ENCODE measurements at regions not wholly inside any gene's neighbourhood (a gene's known extent, or its start where the extent isn't known, plus 50 kb on each side); places are given as distances from the start of the nearest gene placed in this dataset.

DNA sequence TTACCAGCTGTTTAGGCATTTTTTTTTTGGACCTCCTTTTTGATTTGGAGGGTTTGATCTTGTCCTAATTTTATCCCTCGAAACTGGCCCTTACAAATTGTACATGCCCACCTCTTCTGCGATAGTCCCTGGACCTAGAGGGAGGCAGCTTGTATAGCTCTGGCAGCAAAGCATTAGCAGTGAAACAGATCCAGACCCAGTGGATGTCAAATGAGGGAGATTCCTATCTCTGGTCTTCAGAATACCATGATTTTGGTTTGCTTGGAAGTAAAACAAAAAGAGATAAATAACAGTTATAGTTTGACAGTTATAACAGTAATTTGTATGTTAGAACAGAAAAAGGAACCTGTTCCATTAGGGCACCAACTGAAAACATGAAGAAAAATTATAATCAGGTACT is 123.6 kb downstream of the MIS18A start:
- no peak for ATAC-seq
- Mint-ChIP-seq H3K4me3 (no peak overlapping the region), H3K4me1 (no peaks in the 10 kb centered on the region), H3K9me3 (no peaks in the 10 kb centered on the region), H3K27me3 (peaks cover 6% of the 10 kb centered on the region), H3K27ac (no peak overlapping the region)
- DNase-seq: no peak

DNA sequence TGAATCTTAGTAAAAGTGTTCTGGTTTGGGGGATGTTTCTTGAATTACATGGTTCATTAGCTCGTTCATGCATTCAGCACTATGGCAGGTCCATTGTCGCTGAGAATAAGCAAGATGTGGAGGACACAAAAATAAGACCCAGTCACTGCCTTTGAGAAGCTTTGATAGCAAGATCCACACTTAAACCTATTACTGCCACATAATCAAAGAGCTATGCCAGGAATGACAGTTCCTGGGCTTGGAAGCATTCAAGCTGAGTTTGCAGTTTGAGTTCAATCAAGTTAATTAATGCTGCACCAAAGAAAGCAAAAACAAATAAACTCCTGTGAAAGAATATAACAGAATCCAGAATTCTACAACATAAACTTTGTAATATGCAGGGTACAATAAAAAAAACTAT is 131.8 kb downstream of the MIS18A start:
- ATAC-seq: no peak
- H3K4me1 Mint-ChIP-seq: no peaks in the 10 kb centered on the region
- no peak for DNase-seq
- no peaks in the 10 kb centered on the region for H3K9me3 Mint-ChIP-seq
- no peak overlapping the region for H3K27ac Mint-ChIP-seq
- H3K27me3 Mint-ChIP-seq: peaks cover 18% of the 10 kb centered on the region
- H3K4me3 Mint-ChIP-seq: no peak overlapping the region

DNA sequence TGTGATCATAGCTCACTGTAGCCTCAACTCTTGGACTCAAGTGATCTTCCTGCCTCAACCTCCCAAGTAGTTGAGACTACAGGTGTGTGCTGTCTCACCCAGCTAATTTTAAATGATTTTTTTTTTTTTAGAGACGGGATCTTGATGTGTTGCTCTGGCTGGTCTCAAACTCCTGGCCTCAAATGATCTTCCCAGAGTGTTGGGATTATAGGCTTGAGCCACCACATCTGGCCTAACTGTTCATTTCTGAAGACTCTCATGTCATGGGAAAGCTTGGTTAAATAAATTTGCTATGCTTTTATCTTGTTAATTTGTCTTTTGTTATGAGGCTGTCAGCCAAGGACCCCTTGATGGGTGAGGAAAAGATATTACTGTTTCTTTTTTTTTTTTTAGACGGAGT is 134.0 kb downstream of the MIS18A start:
- DNase-seq (no peak), ATAC-seq (no peak)
- Mint-ChIP-seq H3K4me1 (no peaks in the 10 kb centered on the region), H3K4me3 (no peak overlapping the region), H3K27ac (no peak overlapping the region), H3K9me3 (no peaks in the 10 kb centered on the region), H3K27me3 (peaks cover 18% of the 10 kb centered on the region)

DNA sequence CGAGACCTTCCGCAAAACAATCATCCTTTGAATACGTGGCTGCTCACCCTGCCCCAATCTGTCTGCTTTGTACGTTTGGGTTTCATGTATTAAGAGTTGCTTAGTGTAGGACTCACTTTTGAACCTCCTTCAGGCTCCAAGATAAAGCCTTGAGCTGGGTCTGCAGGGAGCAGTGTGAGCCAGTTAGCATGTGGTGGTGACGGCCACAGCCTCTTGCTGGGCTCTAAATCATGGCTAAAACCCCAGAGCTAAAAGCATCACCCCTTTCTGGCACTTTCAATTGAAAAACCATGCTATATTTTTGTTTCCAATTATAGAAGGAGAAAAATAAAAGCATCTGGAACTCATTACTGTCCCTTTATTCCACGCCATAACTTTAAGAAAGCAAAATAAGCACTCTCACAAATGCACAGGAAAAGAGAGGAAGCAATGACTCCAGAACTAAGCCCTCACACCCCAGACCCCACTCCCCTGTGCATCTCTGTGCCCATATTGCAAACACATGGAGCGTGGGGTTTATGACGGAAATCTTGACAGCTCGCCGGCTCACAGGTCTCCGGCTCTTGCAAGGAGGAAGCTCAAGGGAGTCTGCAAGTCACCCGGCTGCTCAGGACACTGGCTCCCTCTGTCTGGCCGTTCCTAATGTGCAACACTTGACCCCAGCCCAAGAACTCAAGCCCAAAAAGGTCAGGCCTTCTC is 135.5 kb downstream of the MIS18A start:
- DNase-seq: no peak
- Mint-ChIP-seq H3K9me3 (no peaks in the 10 kb centered on the region), H3K27ac (no peak overlapping the region), H3K4me3 (no peak overlapping the region), H3K27me3 (peaks cover 18% of the 10 kb centered on the region), H3K4me1 (no peaks in the 10 kb centered on the region)
- no peak for ATAC-seq

DNA sequence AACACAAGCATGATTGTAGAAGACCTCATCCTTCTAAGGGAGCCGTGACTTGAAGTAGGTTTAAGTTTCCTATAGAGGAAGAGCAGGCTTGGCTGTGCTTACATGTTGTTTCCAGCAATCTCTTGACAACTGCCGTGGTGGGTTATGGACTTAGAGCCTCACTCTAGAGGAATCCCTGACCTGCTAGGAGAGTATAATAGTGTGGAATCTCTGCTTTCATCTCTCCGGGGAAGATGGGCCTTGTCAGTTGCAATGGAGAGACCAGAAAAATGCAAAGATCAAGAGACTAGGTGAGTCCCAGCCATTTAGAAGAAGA is 137.6 kb downstream of the MIS18A start:
- peaks cover 18% of the 10 kb centered on the region for H3K27me3 Mint-ChIP-seq
- no peak overlapping the region for H3K4me3 Mint-ChIP-seq
- H3K4me1 Mint-ChIP-seq: no peaks in the 10 kb centered on the region
- no peak overlapping the region for H3K27ac Mint-ChIP-seq
- H3K9me3 Mint-ChIP-seq: no peaks in the 10 kb centered on the region
- ATAC-seq (no peak), DNase-seq (no peak)

DNA sequence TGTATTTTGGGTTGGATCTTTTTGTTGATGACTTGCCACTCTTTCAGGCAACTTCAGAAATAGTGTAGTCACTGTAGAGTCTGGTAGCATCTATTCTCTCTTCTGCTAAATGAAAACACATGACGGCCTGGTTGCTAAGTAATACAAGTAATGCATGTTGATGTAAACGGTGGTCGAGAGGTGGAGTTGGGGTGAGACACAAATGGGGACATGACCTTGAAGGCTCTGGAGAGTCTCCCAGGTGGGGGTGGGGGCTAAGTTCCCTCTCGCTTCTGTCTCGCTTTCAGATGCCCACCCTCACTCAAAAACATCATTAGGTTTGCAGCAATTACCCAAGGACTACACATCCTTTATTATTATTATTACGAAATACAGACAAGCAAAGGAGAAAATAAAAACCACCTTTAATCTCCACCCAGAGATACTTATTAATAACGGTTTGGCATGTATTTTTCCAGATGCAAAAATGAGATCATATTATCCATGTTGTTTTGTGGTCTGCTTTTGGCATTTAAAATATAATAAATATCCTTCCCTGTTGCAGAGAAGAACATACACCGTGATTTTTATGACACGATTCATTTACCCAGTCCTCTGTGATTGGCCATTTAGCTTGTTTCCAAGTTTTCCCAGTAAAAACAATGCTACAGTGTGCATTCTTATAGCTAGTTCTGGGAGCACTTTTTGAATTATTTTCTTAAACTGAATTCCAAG is 138.1 kb downstream of the MIS18A start:
- H3K4me1 Mint-ChIP-seq: no peaks in the 10 kb centered on the region
- no peak for ATAC-seq
- peaks cover 18% of the 10 kb centered on the region for H3K27me3 Mint-ChIP-seq
- peak overlapping the region in 1 of 2 donors; percentile 22 for H3K27ac Mint-ChIP-seq
- H3K4me3 Mint-ChIP-seq: no peak overlapping the region
- no peak for DNase-seq
- H3K9me3 Mint-ChIP-seq: no peaks in the 10 kb centered on the region

DNA sequence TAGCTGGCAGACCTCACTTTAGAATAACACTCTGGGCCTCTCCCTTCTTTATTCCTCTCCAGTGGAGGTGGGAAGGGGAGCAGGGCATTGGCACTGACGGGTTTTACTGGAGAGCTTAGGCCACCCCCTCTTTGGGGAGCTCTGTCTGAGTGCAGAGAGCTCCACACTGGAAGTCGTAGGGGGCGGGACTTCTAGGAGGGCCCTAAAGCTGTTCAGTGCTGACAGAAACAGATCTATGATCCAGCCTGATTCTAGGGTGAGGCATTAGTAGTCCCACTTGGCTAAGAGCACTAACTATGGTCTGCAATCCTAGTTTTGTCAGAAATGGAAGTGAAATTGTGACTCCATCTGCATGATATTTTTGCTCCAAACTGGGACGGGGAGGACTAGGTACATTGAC is 138.7 kb downstream of the MIS18A start:
- Mint-ChIP-seq H3K4me3 (no peak overlapping the region), H3K4me1 (no peaks in the 10 kb centered on the region), H3K27ac (no peak overlapping the region), H3K9me3 (no peaks in the 10 kb centered on the region), H3K27me3 (peaks cover 18% of the 10 kb centered on the region)
- DNase-seq (no peak), ATAC-seq (no peak)

DNA sequence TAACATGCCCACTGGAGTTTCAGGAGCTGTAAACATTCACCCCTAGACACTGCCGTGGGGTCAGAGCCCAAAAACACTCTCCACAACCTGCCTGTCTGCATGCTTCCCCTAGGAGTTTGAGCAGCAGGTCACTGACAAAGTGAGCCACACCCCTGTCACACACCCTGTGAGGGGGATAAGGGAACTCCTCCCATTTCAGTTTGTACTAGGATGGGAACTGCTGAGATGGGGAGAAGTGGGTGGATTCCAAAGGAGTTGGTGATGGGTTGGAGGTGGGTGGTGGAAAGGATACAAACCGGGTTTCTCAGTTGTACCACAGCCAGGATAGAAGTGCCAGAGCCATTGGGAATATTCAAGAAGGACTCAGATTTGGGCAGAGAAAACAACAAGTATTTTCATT is 140.2 kb downstream of the MIS18A start:
- DNase-seq (no peak), ATAC-seq (no peak)
- no peaks in the 10 kb centered on the region for H3K4me1 Mint-ChIP-seq
- H3K9me3 Mint-ChIP-seq: no peaks in the 10 kb centered on the region
- no peak overlapping the region for H3K4me3 Mint-ChIP-seq
- peaks cover 23% of the 10 kb centered on the region for H3K27me3 Mint-ChIP-seq
- no peak overlapping the region for H3K27ac Mint-ChIP-seq

DNA sequence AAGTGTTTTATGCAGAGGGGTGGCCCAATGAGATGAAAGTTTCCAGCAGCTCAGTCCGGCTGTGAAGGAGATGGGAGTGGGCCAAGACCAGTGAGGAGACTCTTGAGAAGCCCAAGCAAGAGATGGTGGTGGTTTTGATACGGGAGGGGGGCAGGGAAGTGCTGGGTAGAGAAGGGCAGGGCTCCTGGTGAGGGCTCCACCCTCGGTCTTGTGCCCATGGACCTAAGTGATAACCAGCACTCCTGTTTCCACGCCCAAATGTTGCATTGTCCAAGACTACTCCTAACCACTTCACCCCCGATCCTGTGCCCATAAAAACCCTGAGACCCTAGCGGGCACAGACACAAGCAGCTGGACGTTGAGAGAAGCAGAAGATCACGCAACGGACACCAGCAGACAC is 140.9 kb downstream of the MIS18A start:
- H3K27ac Mint-ChIP-seq: no peak overlapping the region
- H3K4me3 Mint-ChIP-seq: no peak overlapping the region
- no peak for DNase-seq
- H3K4me1 Mint-ChIP-seq: no peaks in the 10 kb centered on the region
- peaks cover 17% of the 10 kb centered on the region for H3K27me3 Mint-ChIP-seq
- no peak for ATAC-seq
- no peaks in the 10 kb centered on the region for H3K9me3 Mint-ChIP-seq

DNA sequence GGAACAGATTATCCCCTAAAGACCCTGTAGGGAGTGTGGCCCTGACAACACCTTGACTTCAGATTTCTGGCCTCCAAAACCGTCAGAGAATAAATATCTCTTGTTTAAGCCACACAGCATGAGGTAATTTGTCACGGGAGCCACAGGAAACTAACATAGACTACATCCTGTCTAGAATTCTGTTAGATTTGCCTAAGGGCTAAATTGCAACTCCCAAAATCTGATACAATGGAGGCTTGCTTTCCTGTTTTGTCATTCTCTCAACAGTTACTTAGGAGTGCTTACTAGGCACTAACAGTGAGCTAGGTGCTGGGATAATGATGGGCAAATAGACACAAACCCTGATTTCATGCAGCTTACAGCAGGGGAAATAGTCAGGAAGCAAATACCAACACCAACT is 141.6 kb downstream of the MIS18A start:
- Mint-ChIP-seq H3K27me3 (peaks cover 15% of the 10 kb centered on the region), H3K27ac (no peak overlapping the region), H3K4me1 (no peaks in the 10 kb centered on the region), H3K4me3 (no peak overlapping the region), H3K9me3 (peaks cover 0 to 1% of the 10 kb centered on the region in 2 donors)
- no peak for ATAC-seq
- DNase-seq: no peak

DNA sequence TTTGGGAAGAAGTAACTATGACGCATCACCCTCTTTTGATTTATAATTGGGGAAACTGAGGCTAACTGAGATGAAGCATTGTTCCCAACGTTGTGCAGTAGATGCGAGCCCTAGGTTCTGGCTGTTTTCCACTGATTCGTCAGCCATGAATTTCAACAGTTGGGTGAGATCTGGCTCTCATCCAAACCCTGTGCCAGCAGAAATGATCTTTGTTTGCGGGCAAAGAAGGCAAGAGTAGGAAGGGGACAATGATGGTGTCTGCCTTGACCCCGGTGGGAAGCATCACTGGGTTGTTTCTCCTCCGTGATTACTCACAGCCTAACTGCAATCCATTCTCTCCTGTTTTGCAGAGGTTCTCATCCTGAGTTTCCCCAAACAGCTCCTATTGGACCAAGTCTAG is 142.3 kb downstream of the MIS18A start:
- no peak for ATAC-seq
- H3K4me3 Mint-ChIP-seq: no peak overlapping the region
- no peaks in the 10 kb centered on the region for H3K4me1 Mint-ChIP-seq
- H3K27ac Mint-ChIP-seq: no peak overlapping the region
- peaks cover 21% of the 10 kb centered on the region for H3K27me3 Mint-ChIP-seq
- H3K9me3 Mint-ChIP-seq: peaks cover 0 to 8% of the 10 kb centered on the region in 2 donors
- DNase-seq: no peak

DNA sequence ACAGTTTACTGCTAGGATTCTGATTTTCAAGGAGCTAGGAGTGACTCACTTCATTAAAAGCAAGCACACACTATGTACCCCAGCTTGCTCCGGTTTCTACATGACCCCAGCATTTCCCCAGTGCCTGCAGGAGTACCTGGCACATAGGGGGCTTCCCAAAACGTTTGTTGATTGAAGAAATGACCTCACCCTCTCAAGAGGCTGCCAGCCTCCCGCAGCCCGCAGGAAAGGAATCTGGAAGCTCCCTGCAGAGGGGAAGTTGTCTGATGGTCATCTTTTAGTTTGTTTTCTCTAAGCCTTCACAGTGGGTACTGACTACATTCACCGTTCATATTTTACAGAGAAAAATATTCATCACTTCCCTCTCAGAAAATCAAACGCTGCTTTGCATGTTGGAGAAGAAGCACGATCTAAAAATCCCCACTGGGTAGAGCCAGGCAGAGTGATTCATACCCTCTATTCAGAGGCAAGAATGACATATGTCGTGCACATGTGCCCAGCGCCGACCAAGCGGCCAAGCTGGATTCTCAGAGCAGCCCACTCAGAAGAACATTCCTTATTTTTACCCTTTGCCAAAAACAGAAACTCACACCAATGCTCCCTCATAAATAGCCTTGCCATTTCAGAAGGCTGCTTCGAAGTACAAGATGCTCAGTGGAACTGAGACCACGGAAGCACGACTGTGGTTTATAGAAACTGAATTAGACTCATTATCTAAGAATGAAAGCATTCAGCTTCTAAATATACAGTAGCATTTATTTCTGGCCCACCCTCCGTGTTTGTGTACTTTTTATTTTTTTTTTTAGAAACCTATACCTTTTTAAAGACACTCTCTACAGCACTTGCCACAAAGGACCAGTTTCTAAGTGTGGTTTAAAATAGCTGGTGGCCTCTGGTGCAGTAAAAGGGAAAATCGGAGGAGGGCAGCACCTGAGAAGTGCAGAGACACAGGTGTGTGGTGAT is 143.2 kb downstream of the MIS18A start:
- peaks cover 0 to 15% of the 10 kb centered on the region in 2 donors for H3K9me3 Mint-ChIP-seq
- H3K27ac Mint-ChIP-seq: no peak overlapping the region
- H3K27me3 Mint-ChIP-seq: peaks cover 30% of the 10 kb centered on the region
- DNase-seq: no peak
- H3K4me3 Mint-ChIP-seq: no peak overlapping the region
- no peak for ATAC-seq
- no peaks in the 10 kb centered on the region for H3K4me1 Mint-ChIP-seq

DNA sequence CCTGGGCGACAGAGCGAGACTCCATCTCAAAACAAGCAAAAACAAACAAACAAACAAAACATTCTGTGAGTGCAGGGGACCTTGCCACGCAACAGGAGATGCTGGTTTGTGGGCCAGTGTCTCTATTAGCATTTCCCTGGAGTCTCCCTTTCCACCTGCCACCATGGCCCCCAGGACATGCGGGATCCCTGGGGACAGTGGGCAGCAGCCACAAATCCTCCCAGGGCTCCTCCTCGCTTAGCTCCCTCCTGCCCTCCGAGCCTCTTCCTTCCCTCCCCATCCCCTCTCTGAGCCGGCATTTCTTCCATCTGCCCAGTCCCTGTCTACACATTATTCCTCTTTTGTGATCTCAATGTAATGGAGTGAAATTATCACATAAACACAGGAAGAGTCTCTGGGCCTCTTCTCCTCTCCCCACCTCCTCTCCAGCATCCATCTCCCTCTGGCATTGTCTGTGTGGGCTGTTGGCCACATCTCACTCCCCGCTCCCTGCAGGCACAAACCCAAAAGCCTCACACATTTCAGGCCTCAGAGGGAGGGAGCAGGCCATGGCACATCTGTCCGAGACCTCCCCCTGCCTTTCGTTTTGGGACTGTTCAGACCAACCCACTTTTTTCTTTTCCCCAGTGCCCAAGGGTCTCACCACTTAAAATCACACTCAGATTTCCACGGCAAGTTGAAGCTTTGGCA is 144.3 kb downstream of the MIS18A start:
- no peak for ATAC-seq
- H3K4me3 Mint-ChIP-seq: no peak overlapping the region
- peaks cover 30% of the 10 kb centered on the region for H3K27me3 Mint-ChIP-seq
- no peaks in the 10 kb centered on the region for H3K4me1 Mint-ChIP-seq
- peak overlapping the region in 1 of 2 donors; percentile 16 for H3K27ac Mint-ChIP-seq
- H3K9me3 Mint-ChIP-seq: peaks cover 0 to 15% of the 10 kb centered on the region in 2 donors
- DNase-seq: no peak

DNA sequence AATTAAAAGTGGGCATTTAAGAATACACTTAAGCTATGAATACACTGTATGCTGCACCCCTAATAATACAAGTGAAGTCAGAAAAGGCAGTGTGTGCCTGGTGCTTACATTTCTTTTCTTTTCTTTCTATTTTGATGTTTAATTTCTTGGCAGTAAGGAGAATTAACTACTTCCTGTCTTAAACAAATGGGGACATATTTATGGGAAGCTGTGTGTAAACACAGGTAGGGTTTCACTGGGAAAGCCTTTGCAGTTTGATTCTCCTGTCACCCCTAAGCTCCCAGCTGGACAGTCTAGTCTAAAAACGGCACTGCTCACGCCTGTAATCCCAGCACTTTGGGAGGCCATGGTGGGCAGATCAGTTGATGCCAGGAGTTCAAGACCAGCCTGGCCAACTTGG is 146.0 kb downstream of the MIS18A start:
- Mint-ChIP-seq H3K9me3 (peaks cover 0 to 20% of the 10 kb centered on the region in 2 donors), H3K4me3 (no peak overlapping the region), H3K27ac (no peak overlapping the region), H3K27me3 (peaks cover 33% of the 10 kb centered on the region), H3K4me1 (no peaks in the 10 kb centered on the region)
- ATAC-seq (no peak), DNase-seq (no peak)

DNA sequence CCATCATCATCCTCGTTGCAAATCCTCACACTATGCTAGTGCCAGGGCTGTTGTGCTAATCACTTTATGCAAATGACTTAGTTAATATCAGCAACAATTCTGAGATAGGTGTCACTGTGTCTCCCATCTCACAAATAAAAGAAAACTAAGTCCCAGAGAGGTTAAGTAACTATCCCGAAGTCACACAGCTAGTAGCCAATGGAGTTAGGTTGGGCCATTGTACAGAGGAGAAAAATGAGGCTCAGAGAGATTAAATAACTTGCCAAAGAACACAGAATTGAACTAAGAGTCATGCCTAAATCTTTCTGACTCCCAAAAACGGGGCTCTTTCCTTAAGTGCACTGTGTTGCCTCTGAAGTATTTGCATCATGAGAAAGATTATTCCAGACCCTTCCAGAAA is 146.4 kb downstream of the MIS18A start:
- Mint-ChIP-seq H3K27ac (no peak overlapping the region), H3K27me3 (peaks cover 37% of the 10 kb centered on the region), H3K4me3 (no peak overlapping the region), H3K9me3 (peaks cover 0 to 24% of the 10 kb centered on the region in 2 donors), H3K4me1 (no peaks in the 10 kb centered on the region)
- ATAC-seq (no peak), DNase-seq (no peak)

Data from stimulated activated naive CD8-positive, alpha-beta T cell treated with anti-CD3 and anti-CD28 coated beads, Interleukin-15, amount 100 ng/mL, for 72 hours (primary cell).